ENCODE measurements at regions not wholly inside any gene's neighbourhood (a gene's known extent, or its start where the extent isn't known, plus 50 kb on each side); places are given as distances from the start of the nearest gene placed in this dataset.
"Not testable (repeated sequence)": the region's sequence is repeated elsewhere in the genome, so short reads cannot be mapped to it uniquely, and the experiment has no call there.

DNA sequence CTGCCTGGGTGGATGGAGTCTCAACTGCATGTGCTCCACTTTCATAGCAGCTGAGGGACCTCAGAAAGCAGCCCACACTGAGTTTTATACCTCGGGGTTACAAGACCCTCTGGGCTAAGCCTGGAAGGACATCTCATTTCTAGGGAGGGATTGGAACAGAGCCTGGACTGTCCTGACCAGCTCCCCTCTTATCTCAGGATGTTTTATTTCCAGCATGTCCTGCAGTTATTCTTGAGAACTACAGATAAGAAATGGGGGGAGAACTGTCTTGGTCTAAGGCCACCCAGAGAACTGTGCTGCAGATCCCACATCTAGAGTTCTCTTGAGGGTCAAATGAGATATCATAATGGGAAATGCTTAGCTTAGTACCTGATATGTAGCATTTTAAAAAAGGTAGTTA, 97.3 kb upstream of the CHD6 start:
- no peak for DNase-seq

GRCh38 chr20:41714030-41714429, 95.9 kb upstream of the CHD6 start:
- DNase-seq: no peak

DNA sequence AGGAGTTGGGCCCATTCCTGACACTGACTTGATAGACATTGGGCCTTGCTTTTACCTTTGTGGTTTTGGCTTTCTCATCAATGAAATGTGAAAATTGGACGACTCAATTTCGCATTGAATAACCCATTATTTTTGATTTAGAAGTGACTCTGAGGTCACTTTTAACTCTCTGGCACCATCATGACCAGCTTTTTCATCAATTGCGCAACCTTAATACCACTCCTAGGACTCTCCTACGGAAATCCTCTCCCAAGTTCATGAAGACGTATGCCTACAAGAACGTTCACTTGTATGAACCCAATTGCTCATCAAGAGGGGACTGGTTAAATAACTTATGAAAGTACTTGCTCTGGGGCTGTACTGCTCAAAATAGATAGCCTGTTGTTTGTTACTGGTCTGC, 86.7 kb upstream of the CHD6 start:
- DNase-seq: no peak

DNA sequence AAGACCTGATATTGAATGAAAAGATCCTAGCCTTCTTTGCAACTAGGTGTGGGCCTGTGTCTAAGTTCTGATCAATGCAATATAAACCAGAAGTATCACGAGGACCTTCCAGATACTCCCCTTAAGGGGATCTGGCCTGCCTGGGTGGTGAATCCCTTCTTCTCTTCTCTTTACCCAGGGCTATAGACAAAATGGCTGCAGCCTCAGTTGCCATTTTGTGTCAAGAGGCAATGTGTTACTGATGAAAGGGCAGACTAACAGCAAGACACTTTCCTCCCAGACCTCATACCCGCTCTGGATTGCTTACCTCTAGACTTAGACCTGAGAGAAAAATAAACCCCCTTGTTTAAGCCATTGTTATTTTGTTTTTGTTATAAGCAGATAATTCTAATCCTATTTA, 84.5 kb upstream of the CHD6 start:
- no peak for DNase-seq

DNA sequence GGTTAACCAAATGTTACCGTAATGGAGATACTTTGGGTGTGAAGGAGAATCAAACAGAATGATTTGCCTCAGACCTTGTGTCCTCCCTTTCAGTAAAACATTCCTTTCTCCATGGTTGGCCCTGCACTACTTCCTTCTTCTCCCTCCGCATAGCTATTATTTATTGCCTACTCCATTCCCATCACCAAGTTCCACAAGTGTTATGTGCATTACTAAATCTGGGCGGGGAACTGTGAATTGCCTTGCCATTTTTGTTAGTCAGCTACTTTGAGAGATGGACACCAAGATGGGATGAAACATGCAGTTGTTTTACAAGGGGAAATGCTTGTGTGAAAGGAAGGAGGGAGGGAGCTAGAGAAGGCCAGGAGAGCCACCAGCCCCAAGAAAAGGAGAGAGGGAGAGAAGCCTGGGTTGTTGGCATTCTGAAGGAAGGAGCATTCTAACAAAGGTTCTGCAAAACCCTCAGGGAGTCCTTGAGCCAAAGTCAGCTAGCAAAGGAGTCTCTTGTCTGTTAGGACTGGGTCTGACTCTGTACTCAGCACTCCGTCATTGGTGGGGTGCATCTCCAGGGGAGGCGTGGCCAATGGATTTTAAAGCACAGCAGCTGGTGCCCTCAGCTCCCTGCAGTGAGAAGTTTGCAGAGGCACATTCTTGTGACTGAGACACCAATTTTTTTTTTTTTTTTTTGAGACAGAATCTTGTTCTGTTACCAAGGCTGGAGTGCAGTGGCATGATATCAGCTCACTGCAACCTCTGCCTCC, 83.6 kb upstream of the CHD6 start:
- DNase-seq: no peak

GRCh38 chr20:41699673-41700072, 81.5 kb upstream of the CHD6 start:
- not testable (repeated sequence) for DNase-seq

GRCh38 chr20:41697861-41698559, 79.8 kb upstream of the CHD6 start:
- DNase-seq: peak; percentile 28

GRCh38 chr20:41696428-41696827, 78.3 kb upstream of the CHD6 start:
- no peak for DNase-seq

- DNase-seq: no peak
These were observed 76.6 kb upstream of the CHD6 start for GRCh38 chr20:41694796-41695195.

- peak; percentile 94 for DNase-seq
These were observed 75.2 kb upstream of the CHD6 start for GRCh38 chr20:41693136-41693979.

- peak; percentile 68 for DNase-seq
These were observed 74.4 kb upstream of the CHD6 start for GRCh38 chr20:41692479-41693135.

DNA sequence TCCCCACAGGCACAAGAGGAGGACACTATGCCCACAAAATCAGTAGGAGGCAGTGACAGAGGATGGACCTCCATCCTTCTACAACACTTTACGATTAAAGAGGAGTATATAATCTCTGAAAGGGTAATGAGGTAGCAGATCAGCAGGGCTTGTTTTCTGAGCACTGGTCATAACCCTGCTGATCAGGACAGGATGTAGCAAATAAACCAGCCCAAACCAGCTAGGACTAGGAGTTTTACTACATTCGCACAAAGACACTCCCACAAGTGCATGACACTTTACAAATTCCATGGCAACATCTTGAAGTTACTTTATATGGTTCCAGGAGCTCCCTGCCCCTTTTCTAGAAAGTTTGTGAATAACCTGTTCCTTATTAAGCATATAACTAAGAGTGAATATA, 73.3 kb upstream of the CHD6 start:
- DNase-seq: no peak

GRCh38 chr20:41690702-41691101, 72.5 kb upstream of the CHD6 start:
- no peak for DNase-seq

GRCh38 chr20:41686961-41687360, 68.8 kb upstream of the CHD6 start:
- DNase-seq: no peak

DNA sequence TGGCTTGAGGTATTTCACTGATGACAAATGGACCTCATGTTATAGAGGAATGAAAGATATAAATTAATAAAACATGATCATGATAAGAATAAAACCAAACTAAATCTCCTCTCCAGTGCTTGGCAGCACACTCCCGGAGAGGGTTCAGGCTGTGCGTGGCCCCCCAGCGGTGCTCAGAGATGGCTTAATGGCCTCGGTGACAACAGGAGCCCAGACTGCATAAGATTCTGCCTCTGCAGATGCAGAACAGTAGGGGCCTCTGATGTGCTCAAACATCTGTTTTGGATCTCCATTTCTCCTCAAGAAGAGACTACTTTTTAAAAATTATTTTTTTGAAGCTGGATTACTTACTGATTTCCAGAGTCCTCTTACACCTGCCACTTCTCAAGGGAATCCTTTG, 67.0 kb upstream of the CHD6 start:
- DNase-seq: not testable (repeated sequence)

DNA sequence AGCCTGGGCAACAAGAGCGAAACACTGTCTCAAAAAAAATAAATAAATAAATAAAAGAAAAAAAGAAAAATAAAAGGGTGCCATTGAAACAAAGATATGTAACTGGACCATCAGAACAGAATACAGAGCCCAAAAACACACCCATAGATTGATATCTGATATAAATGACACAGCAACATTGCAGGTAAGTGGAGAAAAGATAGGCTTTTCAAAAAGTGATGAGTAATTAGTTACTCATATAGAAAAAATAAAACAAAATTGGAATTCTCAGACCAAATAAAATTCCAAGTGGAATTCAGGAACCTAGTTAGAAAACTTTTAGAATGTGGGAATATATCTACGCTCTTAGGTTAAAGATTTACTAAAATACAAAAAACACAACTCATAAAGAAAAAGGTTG, 60.6 kb upstream of the CHD6 start:
- DNase-seq: no peak

DNA sequence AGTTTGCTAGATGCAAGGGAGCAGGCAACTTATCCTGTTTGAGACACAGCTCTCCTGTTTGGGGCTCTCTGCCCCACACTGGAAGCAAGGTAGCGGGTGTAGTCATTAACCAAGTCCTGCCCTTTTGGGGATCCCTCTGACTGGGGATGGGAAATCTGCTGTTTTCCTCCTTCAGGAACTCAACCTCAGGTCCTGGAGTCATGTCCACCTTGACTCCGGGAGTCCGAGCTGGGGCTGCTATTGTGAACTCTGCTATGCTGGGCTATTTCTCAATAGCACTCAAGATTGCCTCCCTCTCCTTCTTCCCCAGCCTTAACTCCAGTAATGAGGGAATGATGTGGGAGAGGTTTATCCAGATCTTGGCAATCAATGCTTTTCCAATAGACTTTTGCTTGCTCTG, 54.1 kb upstream of the CHD6 start:
- no peak for DNase-seq

DNA sequence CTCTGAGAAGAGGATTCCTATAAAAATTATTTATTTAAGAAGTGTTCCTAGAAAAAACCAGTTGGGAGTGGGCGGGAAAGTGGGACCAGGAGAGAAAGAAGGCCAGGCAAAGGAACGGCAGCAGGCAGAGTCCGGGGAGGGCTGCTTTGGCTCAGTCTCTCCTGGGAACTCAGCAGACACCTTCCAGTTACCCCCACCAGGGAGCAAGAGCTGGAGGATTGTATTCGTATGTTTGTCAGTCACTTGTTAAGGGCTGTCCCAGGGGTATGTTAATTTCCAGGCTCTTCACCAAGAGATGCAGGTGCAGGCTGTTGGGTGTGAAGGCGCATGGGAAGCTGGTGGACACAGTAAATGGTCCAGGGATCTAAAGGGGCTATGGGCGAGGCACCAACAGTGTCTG, 53.0 kb upstream of the CHD6 start:
- DNase-seq: no peak

GRCh38 chr20:41670631-41671030, 52.5 kb upstream of the CHD6 start:
- no peak for DNase-seq

DNA sequence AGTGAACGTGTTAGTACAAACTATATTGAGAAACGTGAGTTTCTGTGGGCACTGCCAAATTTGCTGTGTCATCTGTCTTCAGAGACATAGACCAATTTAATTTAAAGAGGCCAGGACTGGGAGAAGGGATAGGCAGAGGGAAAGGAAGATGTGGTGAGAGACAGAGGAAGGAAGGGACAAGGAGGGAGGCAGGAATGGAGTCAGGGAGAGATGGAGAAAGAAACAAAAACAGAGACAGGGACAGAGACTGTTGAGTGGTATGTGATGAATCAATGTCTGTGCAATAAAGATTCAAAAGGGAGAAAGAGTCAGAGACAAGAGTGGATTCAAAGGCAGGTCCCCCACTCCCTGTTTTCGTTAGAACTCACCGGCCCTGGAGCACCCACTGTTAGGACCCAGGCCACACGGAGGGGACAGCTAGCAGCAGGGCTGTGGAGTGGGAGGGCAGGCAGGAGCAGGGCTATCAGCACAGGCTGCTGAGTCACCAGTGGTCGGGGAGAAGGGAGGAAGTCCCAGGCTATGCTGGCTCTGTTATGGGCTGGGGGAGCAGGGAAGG, 51.6 kb upstream of the CHD6 start:
- DNase-seq: no peak

DNA sequence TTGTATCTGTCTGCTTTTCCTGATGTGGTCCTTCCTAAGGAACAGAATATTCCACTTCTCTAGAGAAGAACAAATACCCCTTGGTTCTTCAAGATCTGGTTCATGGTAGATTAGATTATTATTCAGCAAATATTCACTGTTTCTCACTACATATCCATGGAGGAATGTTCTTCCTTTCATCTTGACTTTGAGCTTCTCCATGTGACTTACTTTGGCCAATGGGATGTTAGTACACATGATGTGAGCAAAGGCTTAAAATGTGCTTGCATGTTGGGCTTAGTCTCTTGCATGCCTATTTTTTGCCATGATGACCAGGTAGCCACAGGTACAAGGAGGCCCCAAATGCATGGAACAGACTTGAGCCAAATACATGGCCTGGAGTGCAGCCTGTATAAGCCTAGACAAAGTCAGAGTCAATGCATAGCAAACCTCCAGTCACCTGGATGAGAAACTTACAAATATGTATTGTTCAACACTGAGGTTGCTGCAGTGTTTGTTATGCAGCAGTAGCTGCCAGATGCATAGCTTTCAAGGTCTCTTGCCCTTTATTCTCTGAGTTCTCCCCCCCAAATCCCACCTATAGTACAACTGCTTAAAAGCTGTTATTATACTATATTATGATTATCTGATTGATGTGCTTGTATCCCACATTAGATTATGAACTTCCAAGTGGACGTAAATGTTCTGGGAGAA, 50.0 kb upstream of the CHD6 start:
- DNase-seq: no peak

Measured in NCI-H774 (cell line).